ENCODE measurements at regions not wholly inside any gene's neighbourhood (a gene's known extent, or its start where the extent isn't known, plus 50 kb on each side); places are given as distances from the start of the nearest gene placed in this dataset.

GRCh38 chr4:181148470-181148869 lies 1094.7 kb upstream of the TENM3 start:
- no peak for TF ChIP-seq CTCF (IDR thresholded peaks at IDR 0.05; ENCODE audit: low read depth, low read length)
- DNase-seq: peak; percentile 28

GRCh38 chr4:181150191-181150590 lies 1093.0 kb upstream of the TENM3 start:
- Histone ChIP-seq H3K27me3 (ENCODE audit: insufficient read depth, low read depth, severe bottlenecking) (no peaks in the 10 kb centered on the region), H3K36me3 (no peaks in the 10 kb centered on the region), H3K4me3 (ENCODE audit: low read depth, low read length) (no peak overlapping the region), H3K9me3 (ENCODE audit: severe bottlenecking) (no peaks in the 10 kb centered on the region), H3K27ac (no peak overlapping the region)
- no peak for TF ChIP-seq CTCF (IDR thresholded peaks at IDR 0.05; ENCODE audit: low read depth, low read length)
- DNase-seq: no peak

More at GRCh38 chr4:181148470-181148869, 1094.7 kb upstream of the TENM3 start:
- Histone ChIP-seq H3K9me3 (ENCODE audit: severe bottlenecking) (no peaks in the 10 kb centered on the region), H3K4me3 (ENCODE audit: low read depth, low read length) (no peak overlapping the region), H3K36me3 (no peaks in the 10 kb centered on the region), H3K27ac (no peak overlapping the region), H3K27me3 (ENCODE audit: insufficient read depth, low read depth, severe bottlenecking) (no peaks in the 10 kb centered on the region)

GRCh38 chr4:181151856-181152255 lies 1091.3 kb upstream of the TENM3 start:
- Histone ChIP-seq H3K27ac (no peak overlapping the region), H3K27me3 (ENCODE audit: insufficient read depth, low read depth, severe bottlenecking) (no peaks in the 10 kb centered on the region), H3K9me3 (ENCODE audit: severe bottlenecking) (no peaks in the 10 kb centered on the region), H3K4me3 (ENCODE audit: low read depth, low read length) (no peak overlapping the region), H3K36me3 (no peaks in the 10 kb centered on the region)
- DNase-seq: no peak
- TF ChIP-seq CTCF (IDR thresholded peaks at IDR 0.05; ENCODE audit: low read depth, low read length): no peak

- no peak for TF ChIP-seq CTCF (IDR thresholded peaks at IDR 0.05; ENCODE audit: low read depth, low read length)
- Histone ChIP-seq H3K4me3 (ENCODE audit: low read depth, low read length) (no peak overlapping the region), H3K9me3 (ENCODE audit: severe bottlenecking) (no peaks in the 10 kb centered on the region), H3K36me3 (no peaks in the 10 kb centered on the region), H3K27me3 (ENCODE audit: insufficient read depth, low read depth, severe bottlenecking) (no peaks in the 10 kb centered on the region), H3K27ac (no peak overlapping the region)
- no peak for DNase-seq
Observed at GRCh38 chr4:181157647-181158046, 1085.6 kb upstream of the TENM3 start.

GRCh38 chr4:181158971-181159370 lies 1084.2 kb upstream of the TENM3 start:
- no peaks in the 10 kb centered on the region for H3K9me3 ChIP-seq (ENCODE audit: severe bottlenecking)
- H3K27ac ChIP-seq: no peak overlapping the region
- TF ChIP-seq CTCF (IDR thresholded peaks at IDR 0.05; ENCODE audit: low read depth, low read length): no peak
- H3K36me3 ChIP-seq: no peaks in the 10 kb centered on the region
- no peaks in the 10 kb centered on the region for H3K27me3 ChIP-seq (ENCODE audit: insufficient read depth, low read depth, severe bottlenecking)
- DNase-seq: no peak
- no peak overlapping the region for H3K4me3 ChIP-seq (ENCODE audit: low read depth, low read length)

GRCh38 chr4:181161669-181162068 lies 1081.5 kb upstream of the TENM3 start:
- Histone ChIP-seq H3K27ac (no peak overlapping the region), H3K4me3 (ENCODE audit: low read depth, low read length) (no peak overlapping the region), H3K36me3 (no peaks in the 10 kb centered on the region), H3K27me3 (ENCODE audit: insufficient read depth, low read depth, severe bottlenecking) (no peaks in the 10 kb centered on the region), H3K9me3 (ENCODE audit: severe bottlenecking) (no peaks in the 10 kb centered on the region)
- no peak for TF ChIP-seq CTCF (IDR thresholded peaks at IDR 0.05; ENCODE audit: low read depth, low read length)
- no peak for DNase-seq
